ENCODE measurements at regions not wholly inside any gene's neighbourhood (a gene's known extent, or its start where the extent isn't known, plus 50 kb on each side); places are given as distances from the start of the nearest gene placed in this dataset.
A peak's percentile ranks its signal among the peaks of the same experiment; 100 is the strongest.

GRCh38 chr7:46315891-46316290, 394.8 kb upstream of the IGFBP3 start:
- Histone ChIP-seq H3K9me2 (ENCODE audit: insufficient read depth) (no peaks in the 10 kb centered on the region), H3K4me1 (ENCODE audit: control insufficient read depth in 1 of 2, insufficient read depth in 2 of 2, low read length in 2 of 2) (no peaks in the 10 kb centered on the region), H2AFZ (ENCODE audit: low read depth, low read length, poor library complexity, severe bottlenecking) (no peak overlapping the region), H3K27me3 (ENCODE audit: insufficient read depth, low read length) (no peaks in the 10 kb centered on the region), H3K79me2 (ENCODE audit: insufficient read depth, low read length) (no peaks in the 10 kb centered on the region), H4K20me1 (ENCODE audit: insufficient read depth) (no peaks in the 10 kb centered on the region), H3K4me3 (replicated peaks in 1 of 2; ENCODE audit: low read depth in 1 of 2, low read length in 2 of 2) (no peak overlapping the region), H3K9me3 (ENCODE audit: control insufficient read depth in 1 of 2, insufficient read depth in 1 of 2, low read depth in 1 of 2, low read length in 2 of 2) (no peaks in the 10 kb centered on the region), H3K9ac (ENCODE audit: low read length) (no peak overlapping the region), H3K36me3 (ENCODE audit: control insufficient read depth in 1 of 2, insufficient read depth in 2 of 2, low read length in 2 of 2) (no peaks in the 10 kb centered on the region), H3K27ac (ENCODE audit: low read depth, low read length) (no peak overlapping the region), H3K4me2 (ENCODE audit: low read length) (no peak overlapping the region)
- ATAC-seq (no peak), DNase-seq (ENCODE audit: low read depth, low spot score) (no peak)
- RAD21 ChIA-PET (ENCODE audit: low non-redundant PET in 1 of 2, low total read pairs in 2 of 2, uncharacterized antibody in 2 of 2, unreplicated experiment in 2 of 2): no interaction called here
- intact Hi-C loops (cut with micrococcal nuclease): no loop called here
- no TSS peak for BruUV-seq (replicated peaks)
- POLR2A ChIA-PET: no interaction called here
- CTCF ChIA-PET: no interaction called here
- peak; percentile 57; the same call in 1 of the 2 replicates for TF ChIP-seq CEBPB (IDR thresholded peaks at IDR 0.05; ENCODE audit: low read depth)
- TF ChIP-seq FOSL1 (IDR thresholded peaks at IDR 0.05; ENCODE audit: low read depth): no peak

GRCh38 chr7:46301677-46302076, 380.6 kb upstream of the IGFBP3 start:
- H3K79me2 ChIP-seq (ENCODE audit: insufficient read depth, low read length): no peaks in the 10 kb centered on the region
- ChIA-PET CTCF (no interaction called here), RAD21 (ENCODE audit: low non-redundant PET in 1 of 2, low total read pairs in 2 of 2, uncharacterized antibody in 2 of 2, unreplicated experiment in 2 of 2) (no interaction called here), POLR2A (no interaction called here)
- ATAC-seq (no peak), DNase-seq (ENCODE audit: low read depth, low spot score) (no peak)
- no peaks in the 10 kb centered on the region for H3K9me2 ChIP-seq (ENCODE audit: insufficient read depth)
- H3K36me3 ChIP-seq (ENCODE audit: control insufficient read depth in 1 of 2, insufficient read depth in 2 of 2, low read length in 2 of 2): no peaks in the 10 kb centered on the region
- no peaks in the 10 kb centered on the region for H3K27me3 ChIP-seq (ENCODE audit: insufficient read depth, low read length)
- intact Hi-C loops (cut with micrococcal nuclease): no loop called here
- no peak overlapping the region for H3K4me2 ChIP-seq (ENCODE audit: low read length)
- no peak overlapping the region for H2AFZ ChIP-seq (ENCODE audit: low read depth, low read length, poor library complexity, severe bottlenecking)
- H3K9me3 ChIP-seq (ENCODE audit: control insufficient read depth in 1 of 2, insufficient read depth in 1 of 2, low read depth in 1 of 2, low read length in 2 of 2): 0 out of 4 replicates have a peak, but pooled peaks cover 0 to 3% of the 10 kb centered on the region in 2 experiments
- H4K20me1 ChIP-seq (ENCODE audit: insufficient read depth): no peaks in the 10 kb centered on the region
- BruUV-seq (replicated peaks): no TSS peak
- H3K27ac ChIP-seq (ENCODE audit: low read depth, low read length): no peak overlapping the region
- no peak overlapping the region for H3K4me3 ChIP-seq (replicated peaks in 1 of 2; ENCODE audit: low read depth in 1 of 2, low read length in 2 of 2)
- TF ChIP-seq EZH2 (IDR thresholded peaks at IDR 0.05): no peak
- TF ChIP-seq TCF7L2 (IDR thresholded peaks at IDR 0.05; ENCODE audit: borderline replicate concordance, extremely low read depth, insufficient read depth, insufficient read length): no peak
- TF ChIP-seq EZH2phosphoT487 (IDR thresholded peaks at IDR 0.05; ENCODE audit: borderline replicate concordance): no peak
- TF ChIP-seq ZBTB33 (IDR thresholded peaks at IDR 0.05; ENCODE audit: extremely low read depth, insufficient replicate concordance, low read length): no peak
- TF ChIP-seq ELF1 (IDR thresholded peaks at IDR 0.05; ENCODE audit: borderline replicate concordance, low read depth): no peak
- TF ChIP-seq EGR1 (IDR thresholded peaks at IDR 0.05; ENCODE audit: low read depth): no peak
- no peak for TF ChIP-seq ZNF274 (IDR thresholded peaks at IDR 0.05; ENCODE audit: low read depth, low read length)
- no peak for TF ChIP-seq CTCF (IDR thresholded peaks at IDR 0.05 in 2 of 3, conservative IDR thresholded peaks at IDR 0.05 in 1 of 3; ENCODE audit: borderline replicate concordance in 1 of 3, insufficient read depth in 1 of 3, low read depth in 2 of 3, low read length in 2 of 3)
- no peak for TF ChIP-seq ZFX (IDR thresholded peaks at IDR 0.05)
- no peak for TF ChIP-seq SRF (IDR thresholded peaks at IDR 0.05; ENCODE audit: low read depth)
- no peak for TF ChIP-seq YY1 (IDR thresholded peaks at IDR 0.05; ENCODE audit: extremely low read depth, insufficient replicate concordance, low read depth, low read length)
- no peak for TF ChIP-seq MAX (IDR thresholded peaks at IDR 0.05)
- H3K4me1 ChIP-seq (ENCODE audit: control insufficient read depth in 1 of 2, insufficient read depth in 2 of 2, low read length in 2 of 2): no peaks in the 10 kb centered on the region
- H3K9ac ChIP-seq (ENCODE audit: low read length): no peak overlapping the region
